ENCODE measurements at regions not wholly inside any gene's neighbourhood (a gene's known extent, or its start where the extent isn't known, plus 50 kb on each side); places are given as distances from the start of the nearest gene placed in this dataset.
"Not testable (repeated sequence)": the region's sequence is repeated elsewhere in the genome, so short reads cannot be mapped to it uniquely, and the experiment has no call there.

GRCh38 chr3:194944526-194944925, 258.8 kb downstream of the FAM43A start:
- TF ChIP-seq SPI1 (IDR thresholded peaks at IDR 0.05; ENCODE audit: low read depth, low read length) (no peak), POLR2A (IDR thresholded peaks at IDR 0.05; ENCODE audit: low read depth, low read length) (no peak), TAF1 (IDR thresholded peaks at IDR 0.05; ENCODE audit: low read depth, low read length) (no peak), POLR2AphosphoS5 (IDR thresholded peaks at IDR 0.05; ENCODE audit: low read depth, low read length) (no peak), PAX5 (IDR thresholded peaks at IDR 0.05; ENCODE audit: insufficient read depth, low read length, severe bottlenecking) (no peak), POU2F2 (IDR thresholded peaks at IDR 0.05; ENCODE audit: low read depth, low read length) (no peak)
- FAIRE-seq = no peak

GRCh38 chr3:194945508-194945907, 259.8 kb downstream of the FAM43A start:
- FAIRE-seq (no peak), DNase-seq (ENCODE audit: insufficient read length, low spot score) (no peak)
- no peak for TF ChIP-seq POLR2A (IDR thresholded peaks at IDR 0.05; ENCODE audit: low read depth, low read length)
- no peak for TF ChIP-seq TAF1 (IDR thresholded peaks at IDR 0.05; ENCODE audit: low read depth, low read length)
- no peak for TF ChIP-seq POU2F2 (IDR thresholded peaks at IDR 0.05; ENCODE audit: low read depth, low read length)
- TF ChIP-seq PAX5 (IDR thresholded peaks at IDR 0.05; ENCODE audit: insufficient read depth, low read length, severe bottlenecking) = no peak
- TF ChIP-seq SPI1 (IDR thresholded peaks at IDR 0.05; ENCODE audit: low read depth, low read length) = no peak
- no peak for TF ChIP-seq POLR2AphosphoS5 (IDR thresholded peaks at IDR 0.05; ENCODE audit: low read depth, low read length)

More at GRCh38 chr3:194944526-194944925, 258.8 kb downstream of the FAM43A start:
- DNase-seq (ENCODE audit: insufficient read length, low spot score) = no peak

GRCh38 chr3:194946091-194946490, 260.4 kb downstream of the FAM43A start:
- no peak for TF ChIP-seq SPI1 (IDR thresholded peaks at IDR 0.05; ENCODE audit: low read depth, low read length)
- TF ChIP-seq PAX5 (IDR thresholded peaks at IDR 0.05; ENCODE audit: insufficient read depth, low read length, severe bottlenecking) = no peak
- no peak for TF ChIP-seq POLR2A (IDR thresholded peaks at IDR 0.05; ENCODE audit: low read depth, low read length)
- no peak for TF ChIP-seq POU2F2 (IDR thresholded peaks at IDR 0.05; ENCODE audit: low read depth, low read length)
- TF ChIP-seq POLR2AphosphoS5 (IDR thresholded peaks at IDR 0.05; ENCODE audit: low read depth, low read length) = no peak
- TF ChIP-seq TAF1 (IDR thresholded peaks at IDR 0.05; ENCODE audit: low read depth, low read length) = no peak
- DNase-seq (ENCODE audit: insufficient read length, low spot score) (no peak), FAIRE-seq (no peak)

- TF ChIP-seq POU2F2 (IDR thresholded peaks at IDR 0.05; ENCODE audit: low read depth, low read length) (no peak), POLR2A (IDR thresholded peaks at IDR 0.05; ENCODE audit: low read depth, low read length) (no peak), PAX5 (IDR thresholded peaks at IDR 0.05; ENCODE audit: insufficient read depth, low read length, severe bottlenecking) (no peak), SPI1 (IDR thresholded peaks at IDR 0.05; ENCODE audit: low read depth, low read length) (no peak), TAF1 (IDR thresholded peaks at IDR 0.05; ENCODE audit: low read depth, low read length) (no peak), POLR2AphosphoS5 (IDR thresholded peaks at IDR 0.05; ENCODE audit: low read depth, low read length) (no peak)
- DNase-seq (ENCODE audit: insufficient read length, low spot score) (no peak), FAIRE-seq (no peak)
Measured at GRCh38 chr3:194949592-194949991, 263.9 kb downstream of the FAM43A start.

GRCh38 chr3:194950906-194951628, 265.4 kb downstream of the FAM43A start:
- FAIRE-seq = no peak
- no peak for DNase-seq (ENCODE audit: insufficient read length, low spot score)
- no peak for TF ChIP-seq SPI1 (IDR thresholded peaks at IDR 0.05; ENCODE audit: low read depth, low read length)
- TF ChIP-seq POU2F2 (IDR thresholded peaks at IDR 0.05; ENCODE audit: low read depth, low read length) = no peak
- TF ChIP-seq POLR2AphosphoS5 (IDR thresholded peaks at IDR 0.05; ENCODE audit: low read depth, low read length) = no peak
- TF ChIP-seq TAF1 (IDR thresholded peaks at IDR 0.05; ENCODE audit: low read depth, low read length) = no peak
- TF ChIP-seq POLR2A (IDR thresholded peaks at IDR 0.05; ENCODE audit: low read depth, low read length) = no peak

GRCh38 chr3:194951629-194951920, 265.9 kb downstream of the FAM43A start:
- not testable (repeated sequence) for DNase-seq (ENCODE audit: insufficient read length, low spot score); FAIRE-seq

- no peak for TF ChIP-seq PAX5 (IDR thresholded peaks at IDR 0.05; ENCODE audit: insufficient read depth, low read length, severe bottlenecking)
- no peak for TF ChIP-seq TAF1 (IDR thresholded peaks at IDR 0.05; ENCODE audit: low read depth, low read length)
- no peak for TF ChIP-seq SPI1 (IDR thresholded peaks at IDR 0.05; ENCODE audit: low read depth, low read length)
- TF ChIP-seq POLR2A (IDR thresholded peaks at IDR 0.05; ENCODE audit: low read depth, low read length) = no peak
- no peak for TF ChIP-seq POU2F2 (IDR thresholded peaks at IDR 0.05; ENCODE audit: low read depth, low read length)
- no peak for TF ChIP-seq POLR2AphosphoS5 (IDR thresholded peaks at IDR 0.05; ENCODE audit: low read depth, low read length)
- FAIRE-seq (no peak), DNase-seq (ENCODE audit: insufficient read length, low spot score) (no peak)
Measured at GRCh38 chr3:194951931-194952582, 266.4 kb downstream of the FAM43A start.

- no peak for FAIRE-seq
- no peak for DNase-seq (ENCODE audit: insufficient read length, low spot score)
- TF ChIP-seq SPI1 (IDR thresholded peaks at IDR 0.05; ENCODE audit: low read depth, low read length) (no peak), PAX5 (IDR thresholded peaks at IDR 0.05; ENCODE audit: insufficient read depth, low read length, severe bottlenecking) (no peak), TAF1 (IDR thresholded peaks at IDR 0.05; ENCODE audit: low read depth, low read length) (no peak), POU2F2 (IDR thresholded peaks at IDR 0.05; ENCODE audit: low read depth, low read length) (no peak), POLR2A (IDR thresholded peaks at IDR 0.05; ENCODE audit: low read depth, low read length) (no peak), POLR2AphosphoS5 (IDR thresholded peaks at IDR 0.05; ENCODE audit: low read depth, low read length) (no peak)
Measured at GRCh38 chr3:194952841-194953241, 267.2 kb downstream of the FAM43A start.

- FAIRE-seq = no peak
- DNase-seq (ENCODE audit: insufficient read length, low spot score) = no peak
- TF ChIP-seq POLR2A (IDR thresholded peaks at IDR 0.05; ENCODE audit: low read depth, low read length) (no peak), PAX5 (IDR thresholded peaks at IDR 0.05; ENCODE audit: insufficient read depth, low read length, severe bottlenecking) (no peak), POLR2AphosphoS5 (IDR thresholded peaks at IDR 0.05; ENCODE audit: low read depth, low read length) (no peak), SPI1 (IDR thresholded peaks at IDR 0.05; ENCODE audit: low read depth, low read length) (no peak), POU2F2 (IDR thresholded peaks at IDR 0.05; ENCODE audit: low read depth, low read length) (no peak), TAF1 (IDR thresholded peaks at IDR 0.05; ENCODE audit: low read depth, low read length) (no peak)
Measured at GRCh38 chr3:194953291-194953690, 267.6 kb downstream of the FAM43A start.

- FAIRE-seq (no peak), DNase-seq (ENCODE audit: insufficient read length, low spot score) (no peak)
- TF ChIP-seq POU2F2 (IDR thresholded peaks at IDR 0.05; ENCODE audit: low read depth, low read length) (no peak), POLR2A (IDR thresholded peaks at IDR 0.05; ENCODE audit: low read depth, low read length) (no peak), POLR2AphosphoS5 (IDR thresholded peaks at IDR 0.05; ENCODE audit: low read depth, low read length) (no peak), TAF1 (IDR thresholded peaks at IDR 0.05; ENCODE audit: low read depth, low read length) (no peak), PAX5 (IDR thresholded peaks at IDR 0.05; ENCODE audit: insufficient read depth, low read length, severe bottlenecking) (no peak), SPI1 (IDR thresholded peaks at IDR 0.05; ENCODE audit: low read depth, low read length) (no peak)
Measured at GRCh38 chr3:194955546-194955945, 269.9 kb downstream of the FAM43A start.

Data from GM12891 (cell line).